ENCODE measurements at regions not wholly inside any gene's neighbourhood (a gene's known extent, or its start where the extent isn't known, plus 50 kb on each side); places are given as distances from the start of the nearest gene placed in this dataset.

GRCh38 chr19:29093553-29093908 lies 119.4 kb downstream of the UQCRFS1 start:
- no peak for DNase-seq

GRCh38 chr19:29092712-29093552 lies 120.0 kb downstream of the UQCRFS1 start:
- DNase-seq = no peak

GRCh38 chr19:29090783-29091526 lies 122.0 kb downstream of the UQCRFS1 start:
- DNase-seq = no peak

GRCh38 chr19:29089315-29089870 lies 123.6 kb downstream of the UQCRFS1 start:
- no peak for DNase-seq

- no peak for DNase-seq
Observed at GRCh38 chr19:29088761-29089160, 124.2 kb downstream of the UQCRFS1 start.

GRCh38 chr19:29086646-29087045 lies 126.3 kb downstream of the UQCRFS1 start:
- DNase-seq = no peak

- no peak for DNase-seq
Observed at GRCh38 chr19:29086182-29086581, 126.8 kb downstream of the UQCRFS1 start.

- DNase-seq = no peak
Observed at GRCh38 chr19:29085630-29086029, 127.3 kb downstream of the UQCRFS1 start.

GRCh38 chr19:29085206-29085605 lies 127.7 kb downstream of the UQCRFS1 start:
- no peak for DNase-seq

- DNase-seq = no peak
Observed at GRCh38 chr19:29084266-29084665, 128.7 kb downstream of the UQCRFS1 start.

- no peak for DNase-seq
Observed at GRCh38 chr19:29083863-29084262, 129.1 kb downstream of the UQCRFS1 start.

- no peak for DNase-seq
Observed at GRCh38 chr19:29079356-29080032, 133.5 kb downstream of the UQCRFS1 start.

GRCh38 chr19:29076963-29077362 lies 136.0 kb downstream of the UQCRFS1 start:
- no peak for DNase-seq

GRCh38 chr19:29076161-29076560 lies 136.8 kb downstream of the UQCRFS1 start:
- no peak for DNase-seq

- no peak for DNase-seq
Observed at GRCh38 chr19:29075149-29075548, 137.8 kb downstream of the UQCRFS1 start.

- no peak for DNase-seq
Observed at GRCh38 chr19:29074579-29074978, 138.4 kb downstream of the UQCRFS1 start.

- DNase-seq = no peak
Observed at GRCh38 chr19:29067831-29068230, 145.1 kb downstream of the UQCRFS1 start.

GRCh38 chr19:29062475-29063435 lies 150.2 kb downstream of the UQCRFS1 start:
- no peak for DNase-seq

- DNase-seq = no peak
Observed at GRCh38 chr19:29060813-29061364, 152.1 kb downstream of the UQCRFS1 start.

GRCh38 chr19:29056535-29056934 lies 156.4 kb downstream of the UQCRFS1 start:
- DNase-seq = no peak

- no peak for DNase-seq
Observed at GRCh38 chr19:29054886-29055675, 157.9 kb downstream of the UQCRFS1 start.

Measured in left hindlimb (tissue), 1 donor.